ENCODE measurements at regions not wholly inside any gene's neighbourhood (a gene's known extent, or its start where the extent isn't known, plus 50 kb on each side); places are given as distances from the start of the nearest gene placed in this dataset.

DNA sequence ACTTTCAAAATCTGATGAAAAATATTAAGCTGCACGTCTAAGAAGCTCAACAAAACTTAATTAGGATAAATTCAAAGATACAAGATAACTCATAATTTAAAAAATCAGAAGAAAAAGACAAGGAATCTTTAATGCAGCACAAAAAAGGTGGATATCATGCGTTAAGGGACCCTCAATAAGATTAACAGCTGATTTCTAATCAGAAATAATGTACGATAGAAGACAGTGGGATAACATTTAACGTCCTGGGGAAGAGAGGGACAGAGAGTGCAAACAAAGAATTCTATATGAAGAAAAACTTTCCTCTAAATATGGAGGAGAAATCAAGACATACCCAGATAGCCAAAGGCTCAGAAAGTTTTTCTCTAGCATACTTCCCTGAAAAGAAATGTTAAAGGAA is 519.5 kb downstream of the PYDC2 start:
- TF ChIP-seq CTCF (IDR thresholded peaks at IDR 0.05), result no peak
- TF ChIP-seq POLR2A (IDR thresholded peaks at IDR 0.05), result no peak

All from vagina (tissue), 2 donors.